Caco-2 (cell line): ENCODE measurements at regions not wholly inside any gene's neighbourhood (a gene's known extent, or its start where the extent isn't known, plus 50 kb on each side); places are given as distances from the start of the nearest gene placed in this dataset.

Experiments used
- BruUV-seq: library from RNA; stranded (reverse); fragments of 400-500 nt; replicated peaks from 2 replicates; lab custom pipeline; 2021; lab: Mats Ljungman, UMichigan
- CTCF ChIA-PET: fragments of 300-600 bp; sonication (Branson Sonifier 250); formaldehyde crosslinking; loops from one replicate; lab custom pipeline; 2022; ENCODE audit warnings: antibody characterized with exemption; lab: Charles Lee
- POLR2A ChIA-PET: fragments of 300-600 bp; sonication (Branson Sonifier 250); formaldehyde crosslinking; loops from one replicate; lab custom pipeline; 2022; ENCODE audit warnings: antibody characterized with exemption; lab: Charles Lee
- DNase-seq, 2 experiments: peaks; one replicate each; pipeline versions ENCODE4 v3.0.0 to v3.0.0-alpha.2; 2020 to 2022
- H3K27me3 ChIP-seq: replicated peaks from 2 replicates; pipeline ENCODE4 v1.6.0; 2011; ENCODE audit warnings: low read length; ENCODE audit not compliant: control insufficient read depth, insufficient read depth
- H3K36me3 ChIP-seq: 2 replicates; pipeline ENCODE4 v1.5.1; 2011; ENCODE audit warnings: low read length; ENCODE audit not compliant: control insufficient read depth, insufficient read depth
- H3K4me1 ChIP-seq: fragments of 250-450 bp; sonication (Bioruptor Pico); 2 replicates; pipeline ENCODE4 v1.5.1; 2020; ENCODE audit warnings: mild to moderate bottlenecking
- H3K4me3 ChIP-seq: 2 replicates; pipeline ENCODE4 v1.5.1; 2011; ENCODE audit warnings: low read depth, mild to moderate bottlenecking, control low read depth, low read length
- H3K9me3 ChIP-seq: fragments of 250-450 bp; sonication (Bioruptor Pico); 2 replicates; pipeline ENCODE4 v1.5.1; 2020; ENCODE audit warnings: mild to moderate bottlenecking, moderate library complexity
- H3K27ac Mint-ChIP-seq: one replicate; pipeline ENCODE4 v1.8.0; 2022; ENCODE audit warnings: mixed read lengths; ENCODE audit not compliant: unreplicated experiment
- H3K27me3 Mint-ChIP-seq: one replicate; pipeline ENCODE4 v1.8.0; 2022; ENCODE audit warnings: mixed read lengths; ENCODE audit not compliant: insufficient read depth, unreplicated experiment
- H3K36me3 Mint-ChIP-seq: one replicate; pipeline ENCODE4 v1.8.0; 2022; ENCODE audit warnings: mild to moderate bottlenecking, mixed read lengths; ENCODE audit not compliant: insufficient read depth, unreplicated experiment
- H3K4me1 Mint-ChIP-seq: one replicate; pipeline ENCODE4 v1.8.0; 2022; ENCODE audit warnings: low read depth, mixed read lengths; ENCODE audit not compliant: unreplicated experiment
- H3K4me3 Mint-ChIP-seq: one replicate; pipeline ENCODE4 v1.8.0; 2022; ENCODE audit warnings: mild to moderate bottlenecking, moderate library complexity, mixed read lengths; ENCODE audit not compliant: unreplicated experiment
- H3K9me3 Mint-ChIP-seq: one replicate; pipeline ENCODE4 v1.8.0; 2022; ENCODE audit warnings: mixed read lengths; ENCODE audit not compliant: unreplicated experiment
- CTCF ChIP-seq, 2 experiments: fragments of 200-600 bp in 1 of 2; IDR thresholded peaks; 1 replicate in 1 of 2; 2 replicates in 1 of 2; pipeline versions ENCODE4 v1.5.1 to v1.8.0; 2011 to 2022; ENCODE audit warnings: antibody characterized with exemption in 1 of 2, control low read depth in 1 of 2, inconsistent platforms in 1 of 2, low read depth in 1 of 2, low read length in 1 of 2, mild to moderate bottlenecking in 1 of 2, moderate library complexity in 1 of 2; ENCODE audit not compliant: insufficient read depth in 1 of 2, severe bottlenecking in 1 of 2, unreplicated experiment in 1 of 2
- intact Hi-C: fragments of 100-400 bp; cut with micrococcal nuclease; formaldehyde crosslinking; loops from one replicate; pipeline ENCODE4 v1.10.0; 2022; ENCODE audit not compliant: unreplicated experiment

GRCh38 chr5:174413567-174414314 lies 310.6 kb upstream of the MSX2 start:
- Histone ChIP-seq H3K4me1 (peaks cover 7% of the 10 kb centered on the region; the same call in 1 of the 2 replicates), H3K9me3 (no peaks in the 10 kb centered on the region), H3K36me3 (no peaks in the 10 kb centered on the region), H3K4me3 (no peak overlapping the region), H3K27me3 (no peaks in the 10 kb centered on the region)
- H3K27me3 Mint-ChIP-seq: no peaks in the 10 kb centered on the region
- POLR2A ChIA-PET: no interaction called here
- intact Hi-C loops: loop anchor here (10.0 kb wide), 2 partner anchors 389 to 521 kb away; no protein-coding TSS in a partner anchor
- CTCF ChIA-PET: interaction anchor here (0.7 to 1.1 kb wide), 3 partner anchors 11 to 381 kb away, joined by 3 to 9 read pairs (median 3); no protein-coding TSS in a partner anchor
- peaks cover 10% of the 10 kb centered on the region for H3K9me3 Mint-ChIP-seq
- no peak for DNase-seq
- no peak overlapping the region for H3K27ac Mint-ChIP-seq
- H3K36me3 Mint-ChIP-seq: no peaks in the 10 kb centered on the region
- H3K4me1 Mint-ChIP-seq: peaks cover 18% of the 10 kb centered on the region
- no peak for TF ChIP-seq CTCF (IDR thresholded peaks at IDR 0.05; ENCODE audit: insufficient read depth in 1 of 2, low read depth in 1 of 2, low read length in 1 of 2, severe bottlenecking in 1 of 2, unreplicated experiment in 1 of 2)
- no TSS peak for BruUV-seq
- no peak overlapping the region for H3K4me3 Mint-ChIP-seq

DNA sequence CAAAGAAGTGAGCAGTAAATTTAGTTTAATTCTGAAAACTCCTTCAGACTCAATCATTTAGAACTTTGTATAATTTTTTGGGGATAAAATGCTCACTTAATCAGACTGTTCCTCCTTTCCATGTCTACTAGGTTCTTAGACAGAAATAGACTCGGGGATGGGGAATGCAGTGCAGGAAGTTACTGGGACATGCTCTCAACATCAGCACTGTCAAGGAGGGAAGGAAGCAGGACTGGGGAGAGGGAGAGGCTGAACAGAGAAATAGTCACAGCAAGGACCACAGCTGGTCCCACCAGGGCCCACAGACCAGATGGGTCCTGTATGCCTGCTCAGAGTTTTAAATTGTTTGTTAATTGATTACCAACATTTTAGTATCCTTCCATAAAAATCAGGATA lies 310.1 kb upstream of the MSX2 start:
- Histone ChIP-seq H3K4me1 (peaks cover 7% of the 10 kb centered on the region; the same call in 1 of the 2 replicates), H3K4me3 (no peak overlapping the region), H3K36me3 (no peaks in the 10 kb centered on the region), H3K27me3 (no peaks in the 10 kb centered on the region), H3K9me3 (no peaks in the 10 kb centered on the region)
- Mint-ChIP-seq H3K36me3 (no peaks in the 10 kb centered on the region), H3K27me3 (no peaks in the 10 kb centered on the region), H3K4me1 (peaks cover 19% of the 10 kb centered on the region), H3K9me3 (peaks cover 6% of the 10 kb centered on the region), H3K27ac (no peak overlapping the region), H3K4me3 (no peak overlapping the region)
- TF ChIP-seq CTCF (IDR thresholded peaks at IDR 0.05; ENCODE audit: insufficient read depth in 1 of 2, low read depth in 1 of 2, low read length in 1 of 2, severe bottlenecking in 1 of 2, unreplicated experiment in 1 of 2): no peak
- POLR2A ChIA-PET: no interaction called here
- CTCF ChIA-PET: interaction anchor here (1.1 kb wide), 1 partner anchor 381 kb away, joined by 9 read pairs; no protein-coding TSS in a partner anchor
- DNase-seq: no peak
- BruUV-seq: no TSS peak
- intact Hi-C loops: loop anchor here (10.0 kb wide), 2 partner anchors 390 to 520 kb away; no protein-coding TSS in a partner anchor

GRCh38 chr5:174418809-174419539 lies 305.4 kb upstream of the MSX2 start:
- H3K27me3 Mint-ChIP-seq: no peaks in the 10 kb centered on the region
- H3K4me1 ChIP-seq: peaks cover 7% of the 10 kb centered on the region
- no peak for TF ChIP-seq CTCF (IDR thresholded peaks at IDR 0.05; ENCODE audit: insufficient read depth in 1 of 2, low read depth in 1 of 2, low read length in 1 of 2, severe bottlenecking in 1 of 2, unreplicated experiment in 1 of 2)
- H3K9me3 Mint-ChIP-seq: no peaks in the 10 kb centered on the region
- peak; percentile 79 to 83 for DNase-seq
- peak overlapping the region; percentile 54 for H3K27ac Mint-ChIP-seq
- H3K36me3 Mint-ChIP-seq: no peaks in the 10 kb centered on the region
- H3K4me3 Mint-ChIP-seq: peak overlapping the region; percentile 75
- H3K9me3 ChIP-seq: no peaks in the 10 kb centered on the region
- H3K36me3 ChIP-seq: no peaks in the 10 kb centered on the region
- peaks cover 23% of the 10 kb centered on the region for H3K4me1 Mint-ChIP-seq
- H3K27me3 ChIP-seq: no peaks in the 10 kb centered on the region
- peak overlapping the region; percentile 30 for H3K4me3 ChIP-seq
- BruUV-seq: no TSS peak
- ChIA-PET CTCF (interaction anchor here (0.5 to 2.8 kb wide), 37 partner anchors 9 to 492 kb away, joined by 3 to 37 read pairs (median 6); partner anchors contain the start of gene MSX2), POLR2A (interaction anchor here (0.6 kb wide), 3 partner anchors 273 to 360 kb away, joined by 3 to 14 read pairs (median 4); partner anchors contain the start of gene MSX2)
- intact Hi-C loops: loop anchor here (1.0 to 10.0 kb wide), 10 partner anchors 42 to 516 kb away; no protein-coding TSS in a partner anchor
